ENCODE measurements at regions not wholly inside any gene's neighbourhood (a gene's known extent, or its start where the extent isn't known, plus 50 kb on each side); places are given as distances from the start of the nearest gene placed in this dataset.

GRCh38 chr4:30269850-30270249, 450.3 kb upstream of the PCDH7 start:
- Mint-ChIP-seq H3K36me3 (ENCODE audit: low read depth) (no peaks in the 10 kb centered on the region), H3K27me3 (ENCODE audit: insufficient read depth) (no peaks in the 10 kb centered on the region), H3K9me3 (peaks cover 17% of the 10 kb centered on the region), H3K27ac (no peak overlapping the region), H3K4me1 (no peaks in the 10 kb centered on the region), H3K4me3 (no peak overlapping the region)
- Histone ChIP-seq H3K36me3 (ENCODE audit: control insufficient read depth, insufficient read depth, low read length) (no peaks in the 10 kb centered on the region), H3K27me3 (ENCODE audit: control insufficient read depth, insufficient read depth, low read length, poor library complexity, severe bottlenecking) (no peaks in the 10 kb centered on the region), H3K9ac (ENCODE audit: extremely low read depth, low read length, poor library complexity, severe bottlenecking) (no peak overlapping the region), H3K27ac (ENCODE audit: low read depth, low read length) (no peak overlapping the region), H3K9me3 (ENCODE audit: control insufficient read depth, low read length) (peaks cover 10% of the 10 kb centered on the region), H3K4me1 (ENCODE audit: control insufficient read depth, insufficient read depth, low read length) (no peaks in the 10 kb centered on the region), H3K4me3 (ENCODE audit: low read length) (no peak overlapping the region)
- DNase-seq, result no peak
- peak; percentile 77 for TF ChIP-seq CTCF (conservative IDR thresholded peaks at IDR 0.05)
- 50 to 78% methylated on average over 1 to 6 of the region's 6 CpGs for WGBS, 2 experiments (ENCODE audit: insufficient coverage in 1 of 2, insufficient read length in 1 of 2)

GRCh38 chr4:30281986-30282385, 438.2 kb upstream of the PCDH7 start:
- no peaks in the 10 kb centered on the region for H3K4me1 ChIP-seq (ENCODE audit: control insufficient read depth, insufficient read depth, low read length)
- no peak for DNase-seq
- Mint-ChIP-seq H3K9me3 (no peaks in the 10 kb centered on the region), H3K27ac (no peak overlapping the region), H3K4me1 (no peaks in the 10 kb centered on the region), H3K4me3 (no peak overlapping the region), H3K27me3 (ENCODE audit: insufficient read depth) (no peaks in the 10 kb centered on the region), H3K36me3 (ENCODE audit: low read depth) (no peaks in the 10 kb centered on the region)
- H3K4me3 ChIP-seq (ENCODE audit: low read length), result no peak overlapping the region
- H3K27ac ChIP-seq (ENCODE audit: low read depth, low read length), result no peak overlapping the region
- H3K27me3 ChIP-seq (ENCODE audit: control insufficient read depth, insufficient read depth, low read length, poor library complexity, severe bottlenecking), result no peaks in the 10 kb centered on the region
- no peaks in the 10 kb centered on the region for H3K36me3 ChIP-seq (ENCODE audit: control insufficient read depth, insufficient read depth, low read length)
- H3K9ac ChIP-seq (ENCODE audit: extremely low read depth, low read length, poor library complexity, severe bottlenecking), result no peak overlapping the region
- no peak for TF ChIP-seq CTCF (conservative IDR thresholded peaks at IDR 0.05)
- H3K9me3 ChIP-seq (ENCODE audit: control insufficient read depth, low read length), result no peaks in the 10 kb centered on the region

- Mint-ChIP-seq H3K4me1 (no peaks in the 10 kb centered on the region), H3K27ac (no peak overlapping the region), H3K4me3 (no peak overlapping the region), H3K36me3 (ENCODE audit: low read depth) (no peaks in the 10 kb centered on the region), H3K9me3 (no peaks in the 10 kb centered on the region), H3K27me3 (ENCODE audit: insufficient read depth) (no peaks in the 10 kb centered on the region)
- no peaks in the 10 kb centered on the region for H3K9me3 ChIP-seq (ENCODE audit: control insufficient read depth, low read length)
- no peak overlapping the region for H3K9ac ChIP-seq (ENCODE audit: extremely low read depth, low read length, poor library complexity, severe bottlenecking)
- no peak for DNase-seq
- no peaks in the 10 kb centered on the region for H3K36me3 ChIP-seq (ENCODE audit: control insufficient read depth, insufficient read depth, low read length)
- H3K4me3 ChIP-seq (ENCODE audit: low read length), result no peak overlapping the region
- TF ChIP-seq CTCF (conservative IDR thresholded peaks at IDR 0.05), result no peak
- H3K27ac ChIP-seq (ENCODE audit: low read depth, low read length), result no peak overlapping the region
- H3K4me1 ChIP-seq (ENCODE audit: control insufficient read depth, insufficient read depth, low read length), result no peaks in the 10 kb centered on the region
- H3K27me3 ChIP-seq (ENCODE audit: control insufficient read depth, insufficient read depth, low read length, poor library complexity, severe bottlenecking), result no peaks in the 10 kb centered on the region
- WGBS, 2 experiments (ENCODE audit: insufficient coverage in 1 of 2, insufficient read length in 1 of 2), result 93 to 96% methylated on average over 3 of the region's 3 CpGs
Observed at GRCh38 chr4:30283336-30283735, 436.8 kb upstream of the PCDH7 start.
